PC-3 (cell line): ENCODE measurements at regions not wholly inside any gene's neighbourhood (a gene's known extent, or its start where the extent isn't known, plus 50 kb on each side); places are given as distances from the start of the nearest gene placed in this dataset.
A peak's percentile ranks its signal among the peaks of the same experiment; 100 is the strongest.
"Not testable (repeated sequence)": the region's sequence is repeated elsewhere in the genome, so short reads cannot be mapped to it uniquely, and the experiment has no call there.

Experiments
- ATAC-seq: fragments of 200-7000 bp; cut with Tn5 transposase; 2 replicates; pipeline ENCODE4 v1.9.1; 2020; ENCODE audit warnings: mild to moderate bottlenecking, moderate library complexity
- BruUV-seq: library from RNA; stranded (reverse); fragments of 400-500 nt; replicated peaks from 2 replicates; lab custom pipeline; 2021; lab: Mats Ljungman, UMichigan
- CTCF ChIA-PET: fragments of 300-600 bp; sonication (Branson Sonifier 250); formaldehyde crosslinking; loops from one replicate; lab custom pipeline; 2022; ENCODE audit warnings: antibody characterized with exemption; lab: Charles Lee
- POLR2A ChIA-PET: fragments of 300-600 bp; sonication (Branson Sonifier 250); formaldehyde crosslinking; loops from one replicate; lab custom pipeline; 2022; ENCODE audit warnings: antibody characterized with exemption; ENCODE audit not compliant: unreplicated experiment; lab: Charles Lee
- DNase-seq: peaks from one replicate; pipeline ENCODE4 v3.0.0-alpha.2; 2015
- H2AFZ ChIP-seq: fragments of 300-600 bp; sonication (generic); 2 replicates; pipeline ENCODE4 v1.6.0; 2016; ENCODE audit warnings: antibody characterized with exemption, low read length
- H3F3A ChIP-seq: fragments of 300-600 bp; sonication (generic); one replicate; pipeline ENCODE4 v1.6.0; 2017; ENCODE audit warnings: antibody characterized with exemption, low read length, control low read depth, mild to moderate bottlenecking; ENCODE audit not compliant: unreplicated experiment
- H3K27ac ChIP-seq: fragments of 300-600 bp; sonication (generic); 2 replicates; pipeline ENCODE4 v1.5.1; 2016; ENCODE audit warnings: mild to moderate bottlenecking, low read length
- H3K27me3 ChIP-seq: fragments of 300-600 bp; sonication (generic); 2 replicates; pipeline ENCODE4 v1.6.1; 2016; ENCODE audit warnings: low read length, mixed read lengths
- H3K36me3 ChIP-seq: fragments of 300-600 bp; sonication (generic); 2 replicates; pipeline ENCODE4 v1.6.1; 2016; ENCODE audit warnings: low read depth, mixed run types, low read length, mixed read lengths
- H3K4me1 ChIP-seq: fragments of 300-600 bp; sonication (generic); 2 replicates; pipeline ENCODE4 v1.5.1; 2016; ENCODE audit warnings: low read length; ENCODE audit not compliant: insufficient read depth
- H3K4me2 ChIP-seq: fragments of 300-600 bp; sonication (generic); 2 replicates; pipeline ENCODE4 v1.6.0; 2016; ENCODE audit warnings: low read length
- H3K4me3 ChIP-seq: fragments of 300-600 bp; sonication (generic); 2 replicates; pipeline ENCODE4 v1.5.1; 2016; ENCODE audit warnings: mild to moderate bottlenecking, low read length, mixed read lengths
- H3K79me2 ChIP-seq: fragments of 300-600 bp; sonication (generic); 2 replicates; pipeline ENCODE4 v1.6.1; 2017; ENCODE audit warnings: low read length, mixed read lengths
- H3K9ac ChIP-seq: fragments of 300-600 bp; sonication (generic); 2 replicates; pipeline ENCODE4 v1.6.0; 2016; ENCODE audit warnings: mild to moderate bottlenecking, low read length
- H3K9me2 ChIP-seq: fragments of 300-600 bp; sonication (generic); replicated peaks from 2 replicates; pipeline ENCODE4 v1.6.1; 2016; ENCODE audit warnings: mixed run types, low read length, mixed read lengths
- H3K9me3 ChIP-seq: fragments of 300-600 bp; sonication (generic); 2 replicates; pipeline ENCODE4 v1.6.1; 2016; ENCODE audit warnings: low read length, mixed read lengths
- H4K20me1 ChIP-seq: fragments of 300-600 bp; sonication (generic); 2 replicates; pipeline ENCODE4 v1.6.1; 2016; ENCODE audit warnings: low read length, mixed read lengths
- CTCF ChIP-seq: fragments of 300-600 bp; sonication (generic); conservative IDR thresholded peaks from 2 replicates; pipeline ENCODE4 v1.5.1; 2017; ENCODE audit warnings: antibody characterized with exemption, low read depth, mild to moderate bottlenecking, low read length
- EZH2 ChIP-seq: fragments of 300-600 bp; sonication (generic); IDR thresholded peaks from one replicate; pipeline ENCODE4 v1.6.1; 2017; ENCODE audit warnings: antibody characterized with exemption, mild to moderate bottlenecking, low read length; ENCODE audit not compliant: unreplicated experiment
- EZH2phosphoT487 ChIP-seq: fragments of 300-600 bp; sonication (generic); IDR thresholded peaks from 2 replicates; pipeline ENCODE4 v1.6.1; 2018; ENCODE audit warnings: mild to moderate bottlenecking, antibody characterized with exemption, low read length, borderline replicate concordance
- intact Hi-C: fragments of 100-400 bp; cut with micrococcal nuclease; formaldehyde crosslinking; loops from 2 replicates; pipeline ENCODE4 v1.9.0; 2023

- BruUV-seq: no TSS peak
- peak overlapping the region; percentile 60 for H3K27ac ChIP-seq
These were observed 151.4 kb downstream of the BLID start for GRCh38 chr11:121964591-121964990.

GRCh38 chr11:121963846-121964245 lies 152.2 kb downstream of the BLID start:
- H3K27me3 ChIP-seq, CTCF ChIA-PET, BruUV-seq, H3K9ac ChIP-seq, H3K9me3 ChIP-seq, H3K27ac ChIP-seq, H3K79me2 ChIP-seq, H3F3A ChIP-seq, ATAC-seq, H2AFZ ChIP-seq, H3K36me3 ChIP-seq, POLR2A ChIA-PET, H3K4me3 ChIP-seq, H4K20me1 ChIP-seq, H3K4me2 ChIP-seq, H3K9me2 ChIP-seq: not testable (repeated sequence)
- intact Hi-C loops: loop anchor here (5.0 to 10.0 kb wide), 2 partner anchors 121 to 307 kb away; no protein-coding TSS in a partner anchor
- DNase-seq: peak; percentile 13
- peaks cover 22% of the 10 kb centered on the region for H3K4me1 ChIP-seq

More at GRCh38 chr11:121964591-121964990, 151.4 kb downstream of the BLID start:
- TF ChIP-seq EZH2: no peak
- peak; percentile 25; the same call in 1 of the 2 replicates for TF ChIP-seq CTCF
- TF ChIP-seq EZH2phosphoT487: no peak
- H3F3A ChIP-seq: peaks cover 3% of the 10 kb centered on the region
- H3K9ac ChIP-seq: no peak overlapping the region
- H3K9me3 ChIP-seq: no peaks in the 10 kb centered on the region
- intact Hi-C loops: loop anchor here (5.0 to 10.0 kb wide), 2 partner anchors 120 to 307 kb away; no protein-coding TSS in a partner anchor
- H3K4me2 ChIP-seq: peak overlapping the region; percentile 56
- ChIA-PET CTCF (no interaction called here), POLR2A (no interaction called here)
- ATAC-seq (peak; percentile 93), DNase-seq (peak; percentile 88)
- H3K4me1 ChIP-seq: peaks cover 19% of the 10 kb centered on the region
- no peaks in the 10 kb centered on the region for H3K27me3 ChIP-seq
- H4K20me1 ChIP-seq: no peaks in the 10 kb centered on the region
- no peaks in the 10 kb centered on the region for H3K36me3 ChIP-seq
- no peak overlapping the region for H2AFZ ChIP-seq
- H3K79me2 ChIP-seq: no peaks in the 10 kb centered on the region
- no peak overlapping the region; the same call in 1 of the 2 replicates for H3K4me3 ChIP-seq
- no peaks in the 10 kb centered on the region for H3K9me2 ChIP-seq

DNA sequence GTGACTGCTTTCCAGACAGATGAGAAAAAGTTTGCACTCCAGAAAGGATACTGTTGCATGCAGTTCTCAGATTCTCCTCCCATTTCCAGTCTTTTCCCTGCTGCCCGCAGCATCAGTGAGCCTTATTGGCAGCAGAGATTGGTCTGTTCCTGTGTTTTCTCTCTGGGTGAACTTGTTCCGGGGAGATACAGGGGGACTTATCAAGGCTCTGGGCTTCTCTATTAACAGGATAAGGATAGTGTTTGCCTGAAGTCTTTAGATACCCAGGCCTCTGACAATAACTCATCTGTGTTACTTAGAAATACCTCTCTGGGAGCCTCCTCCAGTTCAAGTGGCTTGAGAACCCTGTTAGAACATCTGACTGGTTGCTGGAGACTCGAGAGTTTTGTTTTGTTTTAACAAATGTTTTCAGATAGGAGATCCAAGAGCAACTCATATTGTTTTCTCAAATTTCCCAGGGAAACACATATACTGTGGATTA lies 154.7 kb downstream of the BLID start:
- Histone ChIP-seq H3K4me1 (peaks cover 22% of the 10 kb centered on the region), H3F3A (peaks cover 3% of the 10 kb centered on the region), H3K9ac (no peak overlapping the region), H3K9me3 (no peaks in the 10 kb centered on the region), H3K4me2 (no peak overlapping the region), H4K20me1 (no peaks in the 10 kb centered on the region), H2AFZ (no peak overlapping the region), H3K27me3 (no peaks in the 10 kb centered on the region), H3K79me2 (no peaks in the 10 kb centered on the region), H3K27ac (no peak overlapping the region), H3K9me2 (no peaks in the 10 kb centered on the region), H3K4me3 (no peak overlapping the region), H3K36me3 (no peaks in the 10 kb centered on the region)
- POLR2A ChIA-PET: no interaction called here
- ATAC-seq (no peak), DNase-seq (no peak)
- TF ChIP-seq CTCF: no peak
- TF ChIP-seq EZH2phosphoT487: no peak
- no TSS peak for BruUV-seq
- CTCF ChIA-PET: no interaction called here
- intact Hi-C loops: loop anchor here (5.0 to 10.0 kb wide), 2 partner anchors 123 to 304 kb away; no protein-coding TSS in a partner anchor
